Fibroblast of lung (primary cell): ENCODE measurements at regions not wholly inside any gene's neighbourhood (a gene's known extent, or its start where the extent isn't known, plus 50 kb on each side); places are given as distances from the start of the nearest gene placed in this dataset.

Experiments used
- CTCF ChIP-seq, 2 donors: IDR thresholded peaks in 1 of 2; conservative IDR thresholded peaks in 1 of 2; 1 replicate in 1 of 2; 2 replicates in 1 of 2; pipeline ENCODE4 v1.5.1; 2011 to 2012; ENCODE audit warnings: low read length in 2 of 2, control low read depth in 1 of 2, inconsistent platforms in 1 of 2, low read depth in 1 of 2, mild to moderate bottlenecking in 1 of 2
- EZH2 ChIP-seq: IDR thresholded peaks from 2 replicates; pipeline ENCODE4 v1.5.1; 2012; ENCODE audit warnings: low read length, control low read depth, mild to moderate bottlenecking; ENCODE audit errors: missing control alignments

GRCh38 chr5:38716516-38716915, 129.3 kb upstream of the OSMR start:
- TF ChIP-seq CTCF (conservative IDR thresholded peaks at IDR 0.05 in 1 of 2, IDR thresholded peaks at IDR 0.05 in 1 of 2; ENCODE audit: low read depth in 1 of 2, low read length in 2 of 2) (no peak), EZH2 (no peak)
